Omental fat pad (tissue), 3 donors: ENCODE measurements at regions not wholly inside any gene's neighbourhood (a gene's known extent, or its start where the extent isn't known, plus 50 kb on each side); places are given as distances from the start of the nearest gene placed in this dataset.

Source experiments
- ATAC-seq: fragments of 150-250 bp; one replicate; pipeline ENCODE4 v1.9.1; 2016; ENCODE audit warnings: mild to moderate bottlenecking, moderate library complexity; ENCODE audit not compliant: low FRiP score
- DNase-seq: peaks from one replicate; pipeline ENCODE4 v3.0.0-alpha.2; 2019; ENCODE audit warnings: low spot score
- TF ChIP-seq, protein P1 (sequence below), 3 donors: fragments of 450-650 bp; IDR thresholded peaks; one replicate each; pipeline ENCODE4 v1.5.1; 2016 to 2017; ENCODE audit warnings: antibody characterized with exemption in 3 of 3, mild to moderate bottlenecking in 3 of 3, moderate library complexity in 2 of 3

DNA sequence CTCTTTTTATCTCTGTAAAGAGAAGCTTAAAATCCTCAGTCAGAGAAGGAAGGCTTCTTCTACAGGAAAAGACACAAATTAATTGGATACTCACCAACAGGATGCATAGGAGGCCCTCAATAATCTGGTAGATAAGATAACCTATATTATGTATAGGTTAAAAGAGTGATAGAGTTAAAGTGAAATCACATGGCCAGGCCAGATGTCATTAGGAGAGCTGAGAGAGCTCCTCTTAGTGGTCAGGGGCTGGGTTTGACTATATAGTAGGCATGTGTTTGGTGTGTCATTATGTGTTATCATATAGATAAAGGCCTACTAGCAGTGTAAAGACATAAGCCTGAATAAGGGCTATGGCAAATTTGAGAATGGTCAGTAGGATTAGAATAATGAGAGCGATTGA is 479.3 kb downstream of the EPHA3 start:
- ATAC-seq, result no peak
- TF ChIP-seq, protein P1, sequence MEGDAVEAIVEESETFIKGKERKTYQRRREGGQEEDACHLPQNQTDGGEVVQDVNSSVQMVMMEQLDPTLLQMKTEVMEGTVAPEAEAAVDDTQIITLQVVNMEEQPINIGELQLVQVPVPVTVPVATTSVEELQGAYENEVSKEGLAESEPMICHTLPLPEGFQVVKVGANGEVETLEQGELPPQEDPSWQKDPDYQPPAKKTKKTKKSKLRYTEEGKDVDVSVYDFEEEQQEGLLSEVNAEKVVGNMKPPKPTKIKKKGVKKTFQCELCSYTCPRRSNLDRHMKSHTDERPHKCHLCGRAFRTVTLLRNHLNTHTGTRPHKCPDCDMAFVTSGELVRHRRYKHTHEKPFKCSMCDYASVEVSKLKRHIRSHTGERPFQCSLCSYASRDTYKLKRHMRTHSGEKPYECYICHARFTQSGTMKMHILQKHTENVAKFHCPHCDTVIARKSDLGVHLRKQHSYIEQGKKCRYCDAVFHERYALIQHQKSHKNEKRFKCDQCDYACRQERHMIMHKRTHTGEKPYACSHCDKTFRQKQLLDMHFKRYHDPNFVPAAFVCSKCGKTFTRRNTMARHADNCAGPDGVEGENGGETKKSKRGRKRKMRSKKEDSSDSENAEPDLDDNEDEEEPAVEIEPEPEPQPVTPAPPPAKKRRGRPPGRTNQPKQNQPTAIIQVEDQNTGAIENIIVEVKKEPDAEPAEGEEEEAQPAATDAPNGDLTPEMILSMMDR (IDR thresholded peaks at IDR 0.05), result no peak
- DNase-seq, result no peak

DNA sequence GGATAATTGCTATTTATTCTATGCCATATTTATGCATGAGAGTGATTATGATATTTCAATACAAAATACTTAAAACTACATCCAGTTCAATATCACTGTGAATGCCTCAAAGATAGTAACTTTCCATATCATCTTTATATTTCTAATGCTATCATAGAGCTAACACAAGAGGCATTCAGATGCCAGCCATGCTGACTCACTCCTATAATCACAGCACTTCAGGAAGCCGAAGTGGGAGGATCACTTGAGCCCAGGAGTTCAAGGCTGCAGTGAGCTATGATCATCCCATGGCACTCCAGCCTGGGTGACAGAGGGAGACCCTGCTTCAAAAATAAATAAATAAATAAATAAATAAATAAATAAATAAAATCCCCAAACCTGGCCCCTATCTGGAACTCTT is 498.7 kb downstream of the EPHA3 start:
- TF ChIP-seq, protein P1 (IDR thresholded peaks at IDR 0.05), result no peak
- DNase-seq, result no peak

DNA sequence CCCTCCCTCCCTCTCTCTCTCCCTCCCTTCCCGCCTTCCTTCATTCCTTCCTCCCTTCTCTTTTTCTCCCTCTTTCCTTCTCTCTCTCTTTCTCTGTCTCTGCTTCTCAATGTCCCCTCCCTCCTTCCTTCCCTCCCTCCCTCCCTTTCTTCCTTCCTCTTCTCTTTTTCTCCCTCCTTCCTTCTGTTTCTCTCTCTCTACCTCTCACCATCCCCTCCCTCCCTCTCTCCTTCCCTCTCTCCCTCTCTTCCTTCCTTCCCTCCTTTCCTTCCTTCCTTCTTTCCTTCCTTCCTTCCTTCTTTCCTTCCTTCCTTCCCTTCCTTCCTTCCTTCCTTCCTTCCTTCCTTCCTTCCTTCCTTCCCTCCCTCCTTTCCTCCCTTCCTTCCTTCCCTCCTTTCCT is 504.6 kb downstream of the EPHA3 start:
- DNase-seq (no peak), ATAC-seq (no peak)
- TF ChIP-seq, protein P1 (IDR thresholded peaks at IDR 0.05), result no peak

More for the DNA sequence above, 498.7 kb downstream of the EPHA3 start:
- no peak for ATAC-seq

DNA sequence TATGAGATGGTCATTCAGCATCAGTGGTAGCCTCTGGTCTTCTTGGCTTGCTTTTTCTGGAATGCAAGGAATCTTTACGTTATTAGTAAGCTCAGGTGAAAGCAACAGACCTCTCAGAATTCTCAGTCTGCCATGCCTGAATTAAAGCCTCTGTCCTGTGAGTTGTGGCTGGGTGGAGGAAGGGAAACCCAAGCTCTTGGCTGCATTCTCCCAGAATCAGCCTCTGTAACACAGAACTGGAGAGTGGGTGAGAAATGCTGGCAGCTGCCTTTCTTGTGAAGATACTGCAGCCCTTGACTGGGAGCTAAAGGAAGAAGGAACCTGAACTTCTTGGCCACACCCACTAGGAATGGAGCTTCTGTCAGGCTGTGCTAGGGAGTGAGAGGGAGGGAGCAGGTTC is 505.8 kb downstream of the EPHA3 start:
- DNase-seq (no peak), ATAC-seq (no peak)
- TF ChIP-seq, protein P1 (IDR thresholded peaks at IDR 0.05), result no peak

GRCh38 chr3:89617706-89618105 is 510.3 kb downstream of the EPHA3 start:
- TF ChIP-seq, protein P1 (IDR thresholded peaks at IDR 0.05), result no peak
- DNase-seq (no peak), ATAC-seq (no peak)

DNA sequence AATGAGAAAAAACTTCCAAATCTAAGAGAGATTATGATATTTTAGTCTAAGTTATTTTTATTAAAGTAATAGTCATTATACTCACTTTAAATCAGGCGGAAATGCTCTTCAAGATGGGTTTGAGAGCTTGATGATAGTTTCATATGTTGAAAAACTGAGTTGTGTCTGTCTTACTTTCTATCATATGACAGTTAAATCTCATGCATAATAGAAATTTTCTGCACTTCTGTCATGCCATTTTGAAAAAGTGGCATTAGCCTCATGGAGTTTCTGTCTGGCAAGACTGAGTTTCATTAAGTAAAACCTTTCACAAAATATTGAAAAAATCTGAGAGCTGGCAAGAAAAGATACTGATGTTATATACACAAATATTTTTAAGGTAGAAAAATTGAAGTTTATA is 511.8 kb downstream of the EPHA3 start:
- TF ChIP-seq, protein P1 (IDR thresholded peaks at IDR 0.05), result no peak
- DNase-seq, result no peak
- no peak for ATAC-seq

DNA sequence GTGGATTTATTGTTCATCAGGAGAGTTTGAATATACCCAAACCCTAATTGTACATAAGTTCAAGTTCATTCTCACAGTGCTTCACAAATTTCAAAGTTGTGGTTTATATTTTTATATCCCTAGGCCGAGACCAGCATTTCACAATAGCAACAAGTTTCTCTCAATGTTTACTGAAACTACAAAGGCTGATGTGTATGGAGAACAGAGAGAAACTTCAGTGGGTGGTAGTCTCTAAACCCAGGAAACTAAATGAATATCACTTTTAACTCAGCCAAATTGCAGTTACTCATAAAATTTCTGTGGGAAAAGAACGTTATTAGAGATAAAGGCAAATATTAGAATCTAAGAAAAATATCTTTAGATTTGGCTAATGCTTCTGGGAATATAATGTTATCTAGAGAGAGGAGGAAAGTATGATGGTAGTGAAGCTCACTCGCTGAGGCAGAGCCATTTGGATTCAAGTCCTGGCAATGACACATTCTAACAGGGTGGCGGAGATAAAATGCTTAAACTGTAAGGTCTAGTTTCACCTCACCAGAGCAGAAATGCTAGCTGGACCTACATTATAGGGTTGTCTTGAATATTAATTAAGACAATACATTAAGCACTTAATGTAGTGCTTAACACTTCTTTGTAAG is 514.8 kb downstream of the EPHA3 start:
- TF ChIP-seq, protein P1 (IDR thresholded peaks at IDR 0.05), result no peak
- DNase-seq (no peak), ATAC-seq (no peak)
